ENCODE measurements at regions not wholly inside any gene's neighbourhood (a gene's known extent, or its start where the extent isn't known, plus 50 kb on each side); places are given as distances from the start of the nearest gene placed in this dataset.

DNA sequence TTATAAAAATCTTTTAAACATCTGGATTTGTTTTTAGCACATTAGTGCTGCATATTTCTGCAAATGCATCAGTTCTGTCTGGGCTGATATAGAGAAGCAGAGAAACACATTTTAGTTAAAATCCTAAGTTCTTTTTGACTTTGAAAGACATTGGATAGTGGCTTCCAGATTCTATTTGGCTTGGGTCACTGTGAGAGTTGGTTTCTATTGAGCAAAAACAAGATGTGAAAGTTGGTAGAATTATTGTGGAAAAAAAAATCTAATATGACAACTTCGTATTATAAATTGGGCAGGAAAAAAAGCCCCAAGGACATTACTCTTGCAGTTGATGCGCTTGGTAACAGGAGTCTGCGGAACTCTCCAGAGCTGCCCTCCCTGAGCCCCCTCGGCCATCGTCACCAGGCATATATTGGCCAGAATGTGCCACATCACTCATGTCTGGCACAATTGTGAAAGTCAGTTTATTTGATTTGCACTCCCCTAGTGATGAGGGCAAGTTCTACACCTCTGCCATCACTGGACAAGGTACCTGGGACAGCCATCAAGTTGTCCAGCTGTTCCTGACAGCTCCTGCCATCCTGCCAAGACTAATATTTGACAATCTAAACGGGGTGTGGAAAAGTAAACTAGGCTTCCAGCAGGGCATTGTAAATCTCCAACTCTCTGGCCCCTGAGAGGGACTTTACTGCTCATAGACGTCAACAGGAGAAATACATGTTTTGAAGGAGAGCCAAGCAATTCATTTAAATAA is 334.5 kb downstream of the TENT4A start:
- H3K9me3 ChIP-seq (ENCODE audit: control insufficient read depth, insufficient read depth, low read depth, low read length), result no peaks in the 10 kb centered on the region
- H3K36me3 ChIP-seq (ENCODE audit: control insufficient read depth, insufficient read depth, low read length), result no peaks in the 10 kb centered on the region
- no peak for DNase-seq (ENCODE audit: low read depth, low spot score)
- no peak overlapping the region for H3K27ac ChIP-seq (ENCODE audit: low read length)
- H3K4me1 ChIP-seq (ENCODE audit: control insufficient read depth, insufficient read depth, low read length), result no peaks in the 10 kb centered on the region
- intact Hi-C loops (cut with micrococcal nuclease; ENCODE audit: unreplicated experiment) (no loop called here), in situ Hi-C loops (cut with HindIII; ENCODE audit: low pct_unique_long_range_greater_than_20kb, low sequenced_read_pairs) (no loop called here)
- ATAC-seq, result no peak
- no peaks in the 10 kb centered on the region for H3K27me3 ChIP-seq (ENCODE audit: control insufficient read depth, insufficient read depth, low read length)
- ChIA-PET POLR2A (no interaction called here), CTCF (no interaction called here)
- BruUV-seq (replicated peaks), result no TSS peak
- H3K4me3 ChIP-seq (ENCODE audit: low read depth in 2 of 2, low read length in 2 of 2), result no peak overlapping the region
- TF ChIP-seq, protein P1, sequence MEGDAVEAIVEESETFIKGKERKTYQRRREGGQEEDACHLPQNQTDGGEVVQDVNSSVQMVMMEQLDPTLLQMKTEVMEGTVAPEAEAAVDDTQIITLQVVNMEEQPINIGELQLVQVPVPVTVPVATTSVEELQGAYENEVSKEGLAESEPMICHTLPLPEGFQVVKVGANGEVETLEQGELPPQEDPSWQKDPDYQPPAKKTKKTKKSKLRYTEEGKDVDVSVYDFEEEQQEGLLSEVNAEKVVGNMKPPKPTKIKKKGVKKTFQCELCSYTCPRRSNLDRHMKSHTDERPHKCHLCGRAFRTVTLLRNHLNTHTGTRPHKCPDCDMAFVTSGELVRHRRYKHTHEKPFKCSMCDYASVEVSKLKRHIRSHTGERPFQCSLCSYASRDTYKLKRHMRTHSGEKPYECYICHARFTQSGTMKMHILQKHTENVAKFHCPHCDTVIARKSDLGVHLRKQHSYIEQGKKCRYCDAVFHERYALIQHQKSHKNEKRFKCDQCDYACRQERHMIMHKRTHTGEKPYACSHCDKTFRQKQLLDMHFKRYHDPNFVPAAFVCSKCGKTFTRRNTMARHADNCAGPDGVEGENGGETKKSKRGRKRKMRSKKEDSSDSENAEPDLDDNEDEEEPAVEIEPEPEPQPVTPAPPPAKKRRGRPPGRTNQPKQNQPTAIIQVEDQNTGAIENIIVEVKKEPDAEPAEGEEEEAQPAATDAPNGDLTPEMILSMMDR (IDR thresholded peaks at IDR 0.05), result no peak
- no peak for TF ChIP-seq TCF7L2 (IDR thresholded peaks at IDR 0.05; ENCODE audit: low read depth, low read length)
- no peak for TF ChIP-seq SIN3A (IDR thresholded peaks at IDR 0.05; ENCODE audit: borderline replicate concordance, insufficient read depth, low read depth, low read length)
- TF ChIP-seq, protein P2, sequence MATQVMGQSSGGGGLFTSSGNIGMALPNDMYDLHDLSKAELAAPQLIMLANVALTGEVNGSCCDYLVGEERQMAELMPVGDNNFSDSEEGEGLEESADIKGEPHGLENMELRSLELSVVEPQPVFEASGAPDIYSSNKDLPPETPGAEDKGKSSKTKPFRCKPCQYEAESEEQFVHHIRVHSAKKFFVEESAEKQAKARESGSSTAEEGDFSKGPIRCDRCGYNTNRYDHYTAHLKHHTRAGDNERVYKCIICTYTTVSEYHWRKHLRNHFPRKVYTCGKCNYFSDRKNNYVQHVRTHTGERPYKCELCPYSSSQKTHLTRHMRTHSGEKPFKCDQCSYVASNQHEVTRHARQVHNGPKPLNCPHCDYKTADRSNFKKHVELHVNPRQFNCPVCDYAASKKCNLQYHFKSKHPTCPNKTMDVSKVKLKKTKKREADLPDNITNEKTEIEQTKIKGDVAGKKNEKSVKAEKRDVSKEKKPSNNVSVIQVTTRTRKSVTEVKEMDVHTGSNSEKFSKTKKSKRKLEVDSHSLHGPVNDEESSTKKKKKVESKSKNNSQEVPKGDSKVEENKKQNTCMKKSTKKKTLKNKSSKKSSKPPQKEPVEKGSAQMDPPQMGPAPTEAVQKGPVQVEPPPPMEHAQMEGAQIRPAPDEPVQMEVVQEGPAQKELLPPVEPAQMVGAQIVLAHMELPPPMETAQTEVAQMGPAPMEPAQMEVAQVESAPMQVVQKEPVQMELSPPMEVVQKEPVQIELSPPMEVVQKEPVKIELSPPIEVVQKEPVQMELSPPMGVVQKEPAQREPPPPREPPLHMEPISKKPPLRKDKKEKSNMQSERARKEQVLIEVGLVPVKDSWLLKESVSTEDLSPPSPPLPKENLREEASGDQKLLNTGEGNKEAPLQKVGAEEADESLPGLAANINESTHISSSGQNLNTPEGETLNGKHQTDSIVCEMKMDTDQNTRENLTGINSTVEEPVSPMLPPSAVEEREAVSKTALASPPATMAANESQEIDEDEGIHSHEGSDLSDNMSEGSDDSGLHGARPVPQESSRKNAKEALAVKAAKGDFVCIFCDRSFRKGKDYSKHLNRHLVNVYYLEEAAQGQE (IDR thresholded peaks at IDR 0.05; ENCODE audit: insufficient read depth in 1 of 2, low read depth in 2 of 2, low read length in 1 of 2), result no peak
- TF ChIP-seq POLR2AphosphoS5 (IDR thresholded peaks at IDR 0.05; ENCODE audit: low read depth, low read length), result no peak

DNA sequence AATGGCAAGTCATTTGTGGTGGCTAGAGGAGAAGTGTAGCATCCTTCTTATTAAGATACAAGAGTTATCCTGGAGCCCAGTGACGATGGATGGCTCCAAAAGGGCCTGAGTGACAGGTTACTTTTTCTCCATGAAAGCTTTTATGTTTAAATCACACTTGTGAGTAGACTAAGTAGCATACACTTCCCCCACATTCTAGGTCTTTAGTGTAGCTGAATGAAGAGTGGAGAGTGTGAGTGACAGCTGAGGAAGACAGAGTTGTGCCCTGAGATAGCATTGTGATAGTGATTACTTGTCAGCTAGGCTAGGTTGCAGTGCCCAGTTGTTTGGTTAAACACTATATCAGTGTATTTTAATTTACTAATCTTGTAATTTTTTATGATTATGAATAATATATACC is 337.8 kb downstream of the TENT4A start:
- ChIA-PET POLR2A (no interaction called here), CTCF (no interaction called here)
- DNase-seq (ENCODE audit: low read depth, low spot score) (no peak), ATAC-seq (no peak)
- no peaks in the 10 kb centered on the region for H3K36me3 ChIP-seq (ENCODE audit: control insufficient read depth, insufficient read depth, low read length)
- TF ChIP-seq, protein P1 (IDR thresholded peaks at IDR 0.05), result no peak
- TF ChIP-seq SIN3A (IDR thresholded peaks at IDR 0.05; ENCODE audit: borderline replicate concordance, insufficient read depth, low read depth, low read length) (no peak), TCF7L2 (IDR thresholded peaks at IDR 0.05; ENCODE audit: low read depth, low read length) (no peak), POLR2AphosphoS5 (IDR thresholded peaks at IDR 0.05; ENCODE audit: low read depth, low read length) (no peak)
- TF ChIP-seq, protein P2 (IDR thresholded peaks at IDR 0.05; ENCODE audit: insufficient read depth in 1 of 2, low read depth in 2 of 2, low read length in 1 of 2), result no peak
- no peaks in the 10 kb centered on the region for H3K4me1 ChIP-seq (ENCODE audit: control insufficient read depth, insufficient read depth, low read length)
- H3K27ac ChIP-seq (ENCODE audit: low read length), result no peak overlapping the region
- no peaks in the 10 kb centered on the region for H3K9me3 ChIP-seq (ENCODE audit: control insufficient read depth, insufficient read depth, low read depth, low read length)
- no TSS peak for BruUV-seq (replicated peaks)
- no peaks in the 10 kb centered on the region for H3K27me3 ChIP-seq (ENCODE audit: control insufficient read depth, insufficient read depth, low read length)
- no peak overlapping the region for H3K4me3 ChIP-seq (ENCODE audit: low read depth in 2 of 2, low read length in 2 of 2)
- in situ Hi-C loops (cut with HindIII; ENCODE audit: low pct_unique_long_range_greater_than_20kb, low sequenced_read_pairs) (no loop called here), intact Hi-C loops (cut with micrococcal nuclease; ENCODE audit: unreplicated experiment) (no loop called here)

All from Panc1 (cell line).